ENCODE measurements at regions not wholly inside any gene's neighbourhood (a gene's known extent, or its start where the extent isn't known, plus 50 kb on each side); places are given as distances from the start of the nearest gene placed in this dataset.

GRCh38 chr13:22749626-22750025 is 431.2 kb upstream of the SGCG start:
- no peak for FAIRE-seq
- ChIA-PET CTCF (no interaction called here), POLR2A (no interaction called here)
- Histone ChIP-seq H3K36me3 (ENCODE audit: control insufficient read depth in 2 of 2, extremely low read depth in 1 of 2, insufficient read depth in 2 of 2, low read length in 2 of 2) (no peaks in the 10 kb centered on the region), H2AFZ (ENCODE audit: low read depth, low read length) (no peak overlapping the region), H3K79me2 (ENCODE audit: control insufficient read depth, insufficient read depth, low read length) (no peaks in the 10 kb centered on the region), H3K9me3 (replicated peaks; ENCODE audit: control insufficient read depth, insufficient read depth, low read length) (no peaks in the 10 kb centered on the region), H4K20me1 (replicated peaks; ENCODE audit: control insufficient read depth, extremely low read depth, insufficient read depth, low read length) (no peaks in the 10 kb centered on the region), H3K27me3 (ENCODE audit: control insufficient read depth in 2 of 2, insufficient read depth in 2 of 2, low read length in 2 of 2) (no peaks in the 10 kb centered on the region), H3K27ac (ENCODE audit: insufficient read depth, low read depth, low read length) (no peak overlapping the region), H3K4me2 (ENCODE audit: insufficient read depth, low read length) (no peak overlapping the region), H3K4me1 (ENCODE audit: control insufficient read depth, extremely low read depth, insufficient read depth, low read length) (no peaks in the 10 kb centered on the region), H3K4me3 (replicated peaks in 1 of 3; ENCODE audit: insufficient read depth in 1 of 3, low read depth in 1 of 3, low read length in 3 of 3) (no peak overlapping the region), H3K9me1 (replicated peaks; ENCODE audit: control insufficient read depth, extremely low read depth, insufficient read depth, low read length) (no peaks in the 10 kb centered on the region), H3K9ac (replicated peaks; ENCODE audit: extremely low read depth, insufficient read depth, low read length) (no peak overlapping the region)
- dilution Hi-C loops (cut with MboI; ENCODE audit: extremely low pct_ligation_motif_present, low sequenced_read_pairs) (no loop called here), intact Hi-C loops (cut with micrococcal nuclease) (no loop called here)
- BruUV-seq (replicated peaks): no TSS peak
- no peak for DNase-seq (ENCODE audit: low read depth, low spot score)
- TF ChIP-seq, protein P1, sequence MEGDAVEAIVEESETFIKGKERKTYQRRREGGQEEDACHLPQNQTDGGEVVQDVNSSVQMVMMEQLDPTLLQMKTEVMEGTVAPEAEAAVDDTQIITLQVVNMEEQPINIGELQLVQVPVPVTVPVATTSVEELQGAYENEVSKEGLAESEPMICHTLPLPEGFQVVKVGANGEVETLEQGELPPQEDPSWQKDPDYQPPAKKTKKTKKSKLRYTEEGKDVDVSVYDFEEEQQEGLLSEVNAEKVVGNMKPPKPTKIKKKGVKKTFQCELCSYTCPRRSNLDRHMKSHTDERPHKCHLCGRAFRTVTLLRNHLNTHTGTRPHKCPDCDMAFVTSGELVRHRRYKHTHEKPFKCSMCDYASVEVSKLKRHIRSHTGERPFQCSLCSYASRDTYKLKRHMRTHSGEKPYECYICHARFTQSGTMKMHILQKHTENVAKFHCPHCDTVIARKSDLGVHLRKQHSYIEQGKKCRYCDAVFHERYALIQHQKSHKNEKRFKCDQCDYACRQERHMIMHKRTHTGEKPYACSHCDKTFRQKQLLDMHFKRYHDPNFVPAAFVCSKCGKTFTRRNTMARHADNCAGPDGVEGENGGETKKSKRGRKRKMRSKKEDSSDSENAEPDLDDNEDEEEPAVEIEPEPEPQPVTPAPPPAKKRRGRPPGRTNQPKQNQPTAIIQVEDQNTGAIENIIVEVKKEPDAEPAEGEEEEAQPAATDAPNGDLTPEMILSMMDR (IDR thresholded peaks at IDR 0.05; ENCODE audit: extremely low read depth in 1 of 2, insufficient read depth in 1 of 2, low read depth in 1 of 2, low read length in 2 of 2): no peak
- TF ChIP-seq, protein P2, sequence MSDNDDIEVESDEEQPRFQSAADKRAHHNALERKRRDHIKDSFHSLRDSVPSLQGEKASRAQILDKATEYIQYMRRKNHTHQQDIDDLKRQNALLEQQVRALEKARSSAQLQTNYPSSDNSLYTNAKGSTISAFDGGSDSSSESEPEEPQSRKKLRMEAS (IDR thresholded peaks at IDR 0.05; ENCODE audit: insufficient read depth, insufficient read length): no peak
- no peak for TF ChIP-seq FOS (IDR thresholded peaks at IDR 0.05; ENCODE audit: borderline replicate concordance, insufficient read depth, low read length)

- ChIA-PET CTCF (interaction anchor here (2.2 kb wide), 1 partner anchor 1120 kb away, joined by 9 read pairs; no protein-coding TSS in a partner anchor), POLR2A (no interaction called here)
- intact Hi-C loops (cut with micrococcal nuclease): no loop called here
- dilution Hi-C loops (cut with MboI; ENCODE audit: extremely low pct_ligation_motif_present, low sequenced_read_pairs): no loop called here
- no peak for TF ChIP-seq JUN (IDR thresholded peaks at IDR 0.05; ENCODE audit: borderline replicate concordance, insufficient read depth, insufficient read length, low read depth)
- no peak for TF ChIP-seq MYC (IDR thresholded peaks at IDR 0.05; ENCODE audit: low read depth, low read length)
- no peak for TF ChIP-seq GATA2 (IDR thresholded peaks at IDR 0.05; ENCODE audit: insufficient read depth, insufficient read length, low read depth, low read length)
- no peak for TF ChIP-seq EZH2 (IDR thresholded peaks at IDR 0.05; ENCODE audit: borderline replicate concordance, low read depth, low read length, severe bottlenecking)
- TF ChIP-seq POLR2AphosphoS5 (IDR thresholded peaks at IDR 0.05; ENCODE audit: insufficient read depth, low read depth, low read length): no peak
- TF ChIP-seq, protein P2 (IDR thresholded peaks at IDR 0.05; ENCODE audit: insufficient read depth, insufficient read length): no peak
- TF ChIP-seq, protein P1 (IDR thresholded peaks at IDR 0.05; ENCODE audit: extremely low read depth in 1 of 2, insufficient read depth in 1 of 2, low read depth in 1 of 2, low read length in 2 of 2): no peak
- no peak for TF ChIP-seq FOS (IDR thresholded peaks at IDR 0.05; ENCODE audit: borderline replicate concordance, insufficient read depth, low read length)
- no peak for TF ChIP-seq POLR2A (IDR thresholded peaks at IDR 0.05; ENCODE audit: low read depth, low read length)
- DNase-seq (ENCODE audit: low read depth, low spot score) (no peak), FAIRE-seq (no peak)
- Histone ChIP-seq H3K4me2 (ENCODE audit: insufficient read depth, low read length) (no peak overlapping the region), H3K36me3 (ENCODE audit: control insufficient read depth in 2 of 2, extremely low read depth in 1 of 2, insufficient read depth in 2 of 2, low read length in 2 of 2) (no peaks in the 10 kb centered on the region), H3K9ac (replicated peaks; ENCODE audit: extremely low read depth, insufficient read depth, low read length) (no peak overlapping the region), H2AFZ (ENCODE audit: low read depth, low read length) (no peak overlapping the region), H4K20me1 (replicated peaks; ENCODE audit: control insufficient read depth, extremely low read depth, insufficient read depth, low read length) (no peaks in the 10 kb centered on the region), H3K4me1 (ENCODE audit: control insufficient read depth, extremely low read depth, insufficient read depth, low read length) (no peaks in the 10 kb centered on the region), H3K9me3 (replicated peaks; ENCODE audit: control insufficient read depth, insufficient read depth, low read length) (no peaks in the 10 kb centered on the region), H3K27me3 (ENCODE audit: control insufficient read depth in 2 of 2, insufficient read depth in 2 of 2, low read length in 2 of 2) (no peaks in the 10 kb centered on the region), H3K9me1 (replicated peaks; ENCODE audit: control insufficient read depth, extremely low read depth, insufficient read depth, low read length) (no peaks in the 10 kb centered on the region), H3K4me3 (replicated peaks in 1 of 3; ENCODE audit: insufficient read depth in 1 of 3, low read depth in 1 of 3, low read length in 3 of 3) (no peak overlapping the region), H3K79me2 (ENCODE audit: control insufficient read depth, insufficient read depth, low read length) (no peaks in the 10 kb centered on the region), H3K27ac (ENCODE audit: insufficient read depth, low read depth, low read length) (no peak overlapping the region)
- no TSS peak for BruUV-seq (replicated peaks)
Measured at GRCh38 chr13:22757530-22758120, 423.2 kb upstream of the SGCG start.

All from endothelial cell of umbilical vein (primary cell).